ENCODE measurements at regions not wholly inside any gene's neighbourhood (a gene's known extent, or its start where the extent isn't known, plus 50 kb on each side); places are given as distances from the start of the nearest gene placed in this dataset.

GRCh38 chr9:107605041-107605440 lies 115.5 kb upstream of the KLF4 start:
- TF ChIP-seq CTCF (conservative IDR thresholded peaks at IDR 0.05; ENCODE audit: low read depth, low read length) (no peak), EZH2phosphoT487 (IDR thresholded peaks at IDR 0.05; ENCODE audit: borderline replicate concordance, low read length) (no peak), EZH2 (IDR thresholded peaks at IDR 0.05; ENCODE audit: low read length, unreplicated experiment) (no peak)
